Renal pelvis (tissue), 1 donor: ENCODE measurements at regions not wholly inside any gene's neighbourhood (a gene's known extent, or its start where the extent isn't known, plus 50 kb on each side); places are given as distances from the start of the nearest gene placed in this dataset.

Experiments
- DNase-seq: peaks from one replicate; pipeline ENCODE4 v3.0.0-alpha.2; 2013

DNA sequence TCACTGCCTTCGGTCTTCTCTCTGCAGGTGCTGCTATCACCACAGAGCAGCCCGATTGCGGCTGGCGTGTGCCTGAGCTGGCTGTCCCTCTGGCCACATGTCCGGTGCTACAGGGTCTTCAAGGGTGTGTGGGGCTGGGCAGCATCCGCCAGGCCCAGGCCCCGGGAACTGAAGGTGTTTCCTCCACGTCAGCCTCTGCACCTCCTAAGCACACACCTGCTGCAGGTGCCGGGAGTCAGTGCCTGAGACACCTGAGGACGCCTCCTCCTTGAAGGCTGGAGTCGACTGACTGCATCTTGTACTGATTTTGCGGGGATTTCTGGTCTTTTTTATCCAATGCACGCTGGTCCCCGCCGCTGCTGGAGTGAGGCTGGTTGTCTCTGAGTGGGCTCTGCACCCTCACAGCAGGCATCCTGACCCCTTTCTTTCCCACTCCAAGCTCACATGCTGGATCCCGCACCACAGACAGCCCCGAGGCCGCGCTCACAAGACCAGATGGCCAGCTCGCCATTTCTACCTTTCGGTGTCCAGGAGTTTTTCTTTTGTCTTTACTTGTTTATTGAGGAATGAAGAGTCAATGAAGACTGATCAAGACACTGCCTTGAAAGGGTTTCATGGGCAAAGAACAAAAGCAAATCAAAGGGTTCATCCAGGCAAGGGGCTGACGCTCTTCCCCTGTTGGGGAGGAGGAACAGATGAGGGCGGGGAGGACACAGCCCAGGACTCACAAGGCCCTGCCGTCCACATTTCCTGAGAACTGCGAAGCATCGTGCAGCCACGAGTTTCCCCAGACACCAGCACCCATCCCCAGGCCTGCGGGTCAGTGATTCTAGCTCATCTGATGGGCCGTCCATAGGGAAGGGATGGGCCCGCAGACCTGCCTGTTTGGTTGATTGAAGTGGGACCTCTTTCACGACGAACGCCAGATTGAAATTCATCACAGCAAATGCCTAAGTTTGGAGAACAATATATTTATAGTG lies 203.8 kb upstream of the SOX1 start:
- DNase-seq, result no peak

DNA sequence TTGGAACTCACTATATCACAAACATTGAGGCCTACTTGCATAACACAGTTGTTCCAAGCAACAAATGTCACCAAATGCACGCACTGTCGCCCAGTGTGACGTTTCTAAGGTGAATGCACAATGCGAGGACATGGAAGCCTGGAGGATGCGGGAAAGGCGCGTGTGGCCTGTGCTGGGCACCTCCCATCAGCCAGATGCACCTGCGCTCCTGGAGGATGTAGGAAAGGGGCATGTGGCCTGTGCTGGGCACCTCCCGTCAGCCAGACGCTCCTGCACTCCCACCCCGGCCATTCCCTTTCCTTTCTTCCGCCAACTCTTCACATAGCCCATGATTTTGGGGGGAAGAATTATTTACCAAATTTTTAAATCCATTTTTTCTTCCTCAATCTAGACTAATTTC lies 202.4 kb upstream of the SOX1 start:
- no peak for DNase-seq

DNA sequence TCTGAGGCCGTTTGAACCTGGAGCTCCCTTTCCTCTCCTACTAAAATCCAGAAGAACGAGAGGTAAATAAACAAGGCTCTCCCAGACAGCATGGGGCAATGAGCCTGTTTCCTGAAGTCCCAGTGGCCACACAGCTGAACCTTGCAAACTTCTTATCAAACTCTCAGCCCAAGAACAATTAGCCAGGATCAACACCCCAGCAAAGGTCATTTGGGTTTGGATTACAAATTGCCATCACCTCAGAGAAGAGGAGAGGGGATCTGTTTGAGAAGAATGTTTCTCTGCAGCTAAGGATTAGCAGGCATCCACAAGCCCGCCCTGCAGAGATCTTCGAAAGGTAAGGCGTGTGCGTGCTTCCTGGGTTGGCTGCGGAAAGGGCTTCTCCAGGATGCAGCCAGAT lies 201.9 kb upstream of the SOX1 start:
- no peak for DNase-seq

DNA sequence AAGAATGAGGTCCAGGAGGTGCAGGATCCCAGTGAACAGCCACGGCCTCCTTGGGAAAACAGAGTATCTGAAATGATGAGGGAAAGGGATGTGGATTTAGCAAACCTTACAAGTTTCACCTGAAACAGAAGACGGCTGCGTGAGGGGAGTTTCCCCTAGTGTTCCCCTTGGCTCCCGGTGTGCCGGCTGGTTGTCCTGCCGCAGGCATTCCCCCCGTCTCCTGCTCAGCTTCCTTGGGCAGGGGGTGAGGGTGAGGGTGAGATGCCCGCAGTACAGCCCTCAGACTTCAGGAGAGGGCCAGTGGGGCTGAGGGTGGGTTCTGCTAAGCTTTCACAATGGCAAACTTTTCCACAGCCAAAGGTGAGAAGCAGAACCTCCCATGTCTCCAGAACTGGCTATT lies 201.1 kb upstream of the SOX1 start:
- no peak for DNase-seq

DNA sequence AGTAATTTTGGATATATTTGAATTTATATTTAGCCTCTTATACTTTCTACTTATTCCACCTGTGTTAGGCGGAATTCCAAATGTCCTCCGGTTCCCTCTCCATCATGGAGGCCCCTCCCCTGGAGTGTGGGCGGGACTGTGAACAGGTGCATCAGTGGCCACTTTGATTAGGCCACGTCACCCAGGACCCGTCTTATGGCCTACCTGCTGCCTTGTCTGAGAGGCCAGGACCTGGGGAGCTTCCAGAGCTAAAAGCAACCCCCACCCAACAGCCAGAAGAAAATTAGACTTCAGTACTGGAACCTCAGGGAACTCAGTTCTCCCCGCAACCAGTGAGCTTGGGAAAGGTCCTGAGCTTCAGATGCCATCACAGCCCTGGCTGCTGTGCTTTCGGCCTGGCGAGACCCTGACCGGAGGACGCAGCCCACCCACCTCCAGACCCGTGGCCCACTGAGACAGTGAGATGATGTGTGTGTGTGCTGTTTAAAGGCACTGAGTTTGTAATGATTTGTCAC lies 200.2 kb upstream of the SOX1 start:
- DNase-seq, result no peak

DNA sequence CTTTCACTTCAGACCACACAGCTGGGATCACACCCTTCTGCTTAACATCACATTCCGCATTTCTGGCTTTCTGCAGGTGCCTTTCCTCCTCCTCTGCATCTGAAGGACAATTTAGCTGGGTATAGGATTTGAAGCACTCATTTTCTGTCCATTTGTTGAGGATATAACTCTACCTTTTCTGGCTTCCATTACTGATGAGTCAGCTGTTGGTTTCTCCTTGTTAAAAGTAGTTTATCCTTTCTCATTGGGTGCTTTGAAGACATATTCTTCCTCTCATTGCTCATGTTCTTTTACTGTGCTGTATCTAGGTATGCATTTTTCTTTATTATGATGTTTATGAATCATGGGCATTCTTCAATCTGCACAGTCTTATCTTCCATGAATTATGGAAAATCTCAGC lies 199.3 kb upstream of the SOX1 start:
- no peak for DNase-seq

DNA sequence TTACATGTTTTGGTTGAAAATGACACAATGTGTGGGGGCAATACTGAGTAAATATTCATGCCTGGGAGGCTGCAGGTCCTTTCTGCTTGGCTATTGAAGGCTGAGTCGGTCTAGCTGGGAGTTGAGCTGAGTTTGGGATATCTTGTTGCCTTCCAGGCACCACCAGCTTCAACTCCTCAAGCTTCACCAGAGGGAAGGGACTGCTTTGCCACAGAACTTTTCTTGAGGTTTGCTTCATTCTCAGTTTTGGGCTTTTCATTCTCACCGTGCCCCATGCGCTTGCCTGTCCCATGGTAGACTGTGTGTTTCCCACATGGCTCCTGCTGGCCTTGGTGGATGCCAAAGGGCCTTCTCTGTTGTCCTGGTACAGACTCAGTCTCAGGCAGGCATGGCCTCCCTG lies 198.2 kb upstream of the SOX1 start:
- DNase-seq, result no peak

DNA sequence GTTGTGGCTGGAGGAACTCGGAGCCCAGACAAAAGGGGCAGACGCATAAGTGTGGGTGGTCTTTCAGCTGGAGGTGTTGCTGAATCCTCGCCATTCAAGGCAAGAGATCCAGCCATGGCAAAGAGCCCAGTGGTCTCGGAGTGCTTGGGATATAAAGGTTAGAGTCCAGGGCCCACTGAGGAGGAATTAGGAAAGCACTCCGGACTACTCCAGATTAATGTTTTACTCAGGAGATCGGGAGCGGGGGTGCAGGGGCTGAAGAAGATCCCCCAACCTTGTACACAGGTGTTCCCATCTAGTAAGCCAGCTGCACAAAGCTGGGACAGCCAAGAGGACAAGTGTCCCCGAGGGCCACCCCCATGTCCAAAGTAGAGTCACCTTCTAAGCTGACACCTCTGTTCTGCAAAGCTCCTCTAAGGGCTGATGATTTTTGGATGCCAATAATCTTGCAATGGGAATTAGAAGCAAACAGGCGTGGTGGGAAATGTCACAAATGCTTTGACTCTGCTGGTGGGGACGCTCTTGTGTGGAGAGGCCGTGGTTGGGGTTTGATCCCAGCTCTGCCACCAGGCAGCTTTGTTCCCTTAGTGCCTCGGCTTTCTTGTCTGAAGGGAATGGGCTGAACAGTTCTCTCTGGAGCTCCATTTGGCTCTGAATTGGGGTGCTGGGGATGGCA lies 194.3 kb upstream of the SOX1 start:
- DNase-seq, result no peak

DNA sequence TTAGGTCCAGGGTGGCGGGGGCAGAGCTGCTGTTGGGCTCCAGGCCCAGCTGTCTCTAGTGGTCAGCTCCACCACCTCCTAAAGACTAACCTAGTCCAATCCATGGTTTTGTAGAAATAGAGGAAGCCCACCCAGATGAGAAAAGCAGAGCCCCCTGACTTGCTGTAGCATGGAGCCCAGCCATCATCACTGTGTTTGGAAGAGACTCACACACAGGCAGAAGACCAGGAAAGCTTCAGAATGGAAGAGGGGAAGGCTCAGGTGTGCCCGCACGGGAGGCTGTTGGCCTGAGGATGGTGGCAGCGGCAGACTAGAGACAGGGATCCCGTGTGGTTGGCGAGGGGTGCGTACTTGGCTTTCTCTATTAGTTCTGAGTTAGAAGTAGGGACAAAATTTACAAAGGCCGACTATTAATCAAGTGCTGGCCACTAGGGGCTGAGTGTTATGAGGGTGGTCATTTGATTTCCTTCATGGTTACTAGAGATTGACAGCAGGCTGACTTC lies 193.2 kb upstream of the SOX1 start:
- no peak for DNase-seq

DNA sequence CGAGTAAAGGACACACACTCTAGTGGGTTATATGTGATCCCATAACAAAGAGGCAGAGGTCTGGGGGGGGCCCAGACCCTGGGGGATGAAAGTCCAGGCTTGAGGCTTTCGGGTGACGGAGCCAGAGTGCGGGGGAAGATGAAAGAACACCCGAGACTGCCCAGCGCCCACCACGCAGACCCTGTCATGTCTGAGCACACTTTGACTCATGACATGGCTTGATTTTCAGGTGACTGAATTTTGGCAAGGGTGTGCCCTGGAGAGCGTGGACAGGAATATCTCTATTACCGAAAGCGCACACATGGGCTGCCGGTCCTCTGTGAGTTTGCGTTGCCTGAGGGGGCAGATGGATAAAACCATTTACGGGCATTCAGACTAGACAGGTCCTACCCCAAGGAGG lies 192.0 kb upstream of the SOX1 start:
- no peak for DNase-seq

DNA sequence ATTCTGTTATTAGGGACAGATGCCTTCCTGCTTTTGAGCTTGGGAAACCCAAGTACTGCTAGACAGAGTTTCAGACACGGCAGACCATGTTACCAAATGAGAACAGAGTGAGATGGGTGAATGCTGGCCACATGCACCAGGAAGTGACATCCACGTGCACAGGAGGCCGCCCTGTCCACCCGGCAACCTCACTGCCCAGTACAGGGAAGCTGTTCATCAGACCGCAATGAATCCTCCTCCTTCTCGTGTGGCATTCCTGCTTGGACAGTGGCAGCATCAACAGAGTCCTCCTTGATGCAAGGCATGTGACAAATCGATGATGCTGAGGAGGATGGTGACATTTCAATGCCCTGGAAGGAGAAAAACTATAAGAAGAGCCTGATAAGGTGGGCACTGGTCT lies 191.0 kb upstream of the SOX1 start:
- DNase-seq, result no peak

DNA sequence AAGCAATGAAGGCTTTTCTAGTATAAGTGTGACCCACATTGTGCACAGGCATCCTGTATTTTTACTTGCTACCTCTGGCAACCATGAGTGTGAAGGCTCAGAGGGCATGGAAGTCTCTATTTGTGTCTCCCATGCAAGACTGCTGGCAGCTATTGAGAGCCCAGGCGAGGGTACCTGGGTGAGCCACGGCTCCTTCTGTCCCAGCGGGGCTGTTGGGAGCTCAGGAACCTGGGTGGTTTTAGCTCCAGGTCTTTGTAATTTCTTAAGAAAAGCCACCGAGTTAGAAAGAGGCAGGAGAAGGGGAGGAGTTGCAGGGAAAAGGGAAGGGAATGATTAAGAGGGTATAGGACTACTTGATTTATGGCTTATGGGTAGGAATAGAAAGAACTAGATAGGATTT lies 190.4 kb upstream of the SOX1 start:
- no peak for DNase-seq

DNA sequence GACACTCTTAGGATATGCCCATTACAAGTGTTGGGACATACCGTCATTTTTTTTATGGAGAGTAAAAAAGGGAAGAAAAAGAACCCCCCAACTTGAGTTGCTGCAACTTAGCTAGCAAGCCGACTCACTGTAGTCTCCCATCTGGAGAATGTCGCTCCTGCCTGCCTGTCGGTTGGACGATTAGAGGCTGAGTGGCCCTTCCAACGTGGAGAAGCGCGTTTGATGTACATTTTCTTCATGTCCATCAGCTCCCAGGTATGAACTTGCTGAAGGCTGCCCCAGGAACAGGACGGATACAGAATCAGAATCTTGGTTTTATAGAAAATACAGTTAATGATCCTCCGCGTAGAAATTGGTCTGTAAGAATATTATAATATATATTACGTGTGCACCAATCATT lies 189.0 kb upstream of the SOX1 start:
- no peak for DNase-seq

DNA sequence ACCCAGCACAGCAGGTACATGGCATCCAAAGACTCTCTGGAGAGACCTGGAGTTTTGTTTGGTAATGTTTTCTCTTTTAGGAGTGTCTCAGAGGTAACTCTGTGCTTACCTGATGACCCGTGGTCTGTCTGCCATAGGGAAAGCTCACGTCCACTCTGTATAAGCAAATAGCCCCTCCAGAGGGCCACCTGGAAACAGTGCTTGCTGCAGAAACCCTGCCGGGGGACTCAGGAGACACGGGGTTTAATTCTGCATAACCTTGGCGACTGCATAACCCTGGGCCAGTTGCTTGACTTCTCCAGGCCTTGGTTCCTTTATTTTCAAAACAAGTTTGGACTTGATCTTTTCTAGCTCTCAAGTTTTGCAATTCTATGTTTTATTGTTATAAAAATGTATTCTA lies 187.2 kb upstream of the SOX1 start:
- DNase-seq, result no peak

DNA sequence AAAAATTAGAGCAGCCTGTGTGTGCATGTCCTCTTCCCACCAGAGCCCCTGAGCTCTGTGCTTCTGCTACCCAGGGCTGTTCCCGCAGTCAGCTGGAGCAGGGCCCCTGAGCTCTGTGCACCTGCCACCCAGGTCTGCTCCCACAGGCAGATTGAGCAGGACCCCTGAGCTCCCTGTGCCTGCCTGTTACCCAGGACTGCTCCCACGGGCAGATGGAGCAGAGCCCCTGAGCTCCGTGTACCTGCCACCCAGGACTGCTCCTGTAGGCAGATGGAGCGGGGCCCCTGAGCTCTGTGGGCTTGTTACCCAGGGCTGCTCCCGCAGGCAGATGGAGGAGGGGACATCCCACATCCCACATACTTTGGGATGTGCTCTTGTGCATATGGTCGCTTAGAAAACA lies 186.8 kb upstream of the SOX1 start:
- no peak for DNase-seq

DNA sequence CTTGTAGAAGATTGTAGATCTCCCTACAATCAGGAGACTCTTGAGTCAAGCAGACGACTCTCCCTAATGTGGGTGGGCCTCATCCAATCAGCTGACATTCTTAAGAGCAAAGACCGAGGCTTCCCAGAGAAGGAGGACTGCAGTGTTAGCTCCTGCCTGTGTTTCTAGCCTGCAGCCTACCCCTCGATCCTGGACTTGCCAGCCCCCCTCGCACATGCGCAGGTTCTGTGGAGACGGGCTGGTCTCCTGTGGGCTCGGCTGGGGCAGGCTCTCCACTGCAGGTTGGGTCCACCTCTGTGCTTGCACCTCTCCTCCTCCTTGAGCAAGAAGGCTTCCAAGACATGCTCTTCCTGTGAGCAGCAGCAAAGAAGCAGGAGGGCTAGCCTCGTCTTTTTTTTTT lies 185.2 kb upstream of the SOX1 start:
- no peak for DNase-seq

DNA sequence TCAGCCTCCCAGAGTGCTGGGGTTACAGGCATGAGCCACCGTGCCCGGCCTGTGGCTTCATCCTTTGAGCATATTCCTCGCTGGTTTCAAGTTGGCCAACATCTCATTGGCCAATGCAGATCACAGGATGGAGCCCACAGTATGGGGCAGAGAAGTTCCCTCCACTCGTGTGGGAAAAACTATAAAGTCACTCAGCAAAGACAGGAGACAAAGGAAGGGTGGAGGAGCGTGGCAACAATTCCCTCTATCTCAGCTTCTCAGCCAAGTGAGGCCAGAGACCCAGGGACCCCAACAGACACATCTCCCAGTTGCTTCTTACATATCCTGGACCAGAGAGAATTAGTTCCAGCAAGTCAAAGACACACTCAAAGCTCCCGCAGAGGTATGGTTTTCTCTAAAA lies 184.6 kb upstream of the SOX1 start:
- no peak for DNase-seq

DNA sequence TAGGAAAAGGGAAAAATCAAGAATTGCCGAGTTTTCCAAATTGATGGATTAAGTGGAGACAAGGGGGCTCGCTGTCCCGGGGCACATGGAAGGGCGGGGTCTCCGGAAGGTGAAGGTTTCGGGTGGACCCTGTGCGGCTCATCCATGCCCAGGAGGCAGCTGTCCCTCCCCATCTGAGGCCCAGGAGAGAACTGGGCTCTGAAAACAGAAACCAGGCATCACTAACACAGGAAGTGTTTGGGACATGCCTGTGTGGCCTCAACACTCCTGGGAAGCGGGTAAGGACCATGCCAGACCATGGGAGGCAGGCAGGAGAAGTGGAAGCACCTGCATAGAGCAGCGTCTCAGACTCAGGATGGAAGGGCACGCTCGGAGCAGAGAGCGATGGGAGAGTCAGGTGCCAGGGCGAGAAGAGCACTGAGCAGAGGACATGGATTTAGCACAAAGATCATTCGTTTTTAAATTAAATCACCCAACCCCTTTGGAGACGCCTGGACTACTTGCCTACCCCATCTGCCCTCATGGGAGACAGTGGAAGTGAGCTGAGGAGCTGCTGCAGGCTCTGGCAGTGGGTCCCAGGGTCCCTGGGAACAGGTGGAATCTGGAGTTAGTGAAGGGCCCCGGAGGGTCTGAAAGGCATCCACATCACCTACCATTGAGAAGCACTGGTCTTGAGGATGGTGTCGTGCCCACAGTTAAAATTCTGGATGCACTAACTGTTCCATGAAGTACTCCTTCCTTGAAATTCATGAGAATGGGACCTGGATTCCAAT lies 183.2 kb upstream of the SOX1 start:
- DNase-seq, result no peak

DNA sequence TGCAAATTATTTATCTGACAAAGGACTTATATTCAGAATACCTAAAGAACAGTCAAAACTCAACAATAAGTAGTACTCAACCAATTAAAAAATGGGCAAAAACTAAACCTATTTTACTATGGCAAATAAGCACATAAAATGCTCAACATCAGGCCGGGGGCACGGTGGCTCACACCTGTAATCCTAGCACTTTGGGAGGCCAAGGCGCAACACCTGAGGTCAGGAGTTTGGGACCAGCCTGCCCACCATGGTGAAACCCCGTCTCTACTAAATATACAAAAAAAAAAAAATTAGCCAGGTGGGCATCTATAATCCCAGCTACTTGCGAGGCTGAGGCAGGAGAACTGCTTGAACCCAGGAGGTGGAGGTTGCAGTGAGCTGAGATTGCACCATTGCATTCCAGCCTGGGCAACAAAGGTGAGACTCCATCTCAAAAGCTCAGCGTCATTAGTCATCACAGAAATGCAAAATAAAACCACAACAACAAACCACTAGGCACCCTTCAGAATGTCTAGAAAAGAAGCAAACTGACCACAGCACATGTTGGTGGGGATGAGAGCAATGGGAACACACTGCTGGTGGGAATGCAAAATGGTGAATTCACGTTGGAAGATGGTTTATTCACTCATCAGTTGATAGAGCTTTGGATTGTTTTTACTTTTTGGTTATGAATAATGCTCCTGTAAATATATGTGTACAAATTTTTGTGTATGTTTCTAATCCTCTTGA lies 180.6 kb upstream of the SOX1 start:
- DNase-seq, result no peak

DNA sequence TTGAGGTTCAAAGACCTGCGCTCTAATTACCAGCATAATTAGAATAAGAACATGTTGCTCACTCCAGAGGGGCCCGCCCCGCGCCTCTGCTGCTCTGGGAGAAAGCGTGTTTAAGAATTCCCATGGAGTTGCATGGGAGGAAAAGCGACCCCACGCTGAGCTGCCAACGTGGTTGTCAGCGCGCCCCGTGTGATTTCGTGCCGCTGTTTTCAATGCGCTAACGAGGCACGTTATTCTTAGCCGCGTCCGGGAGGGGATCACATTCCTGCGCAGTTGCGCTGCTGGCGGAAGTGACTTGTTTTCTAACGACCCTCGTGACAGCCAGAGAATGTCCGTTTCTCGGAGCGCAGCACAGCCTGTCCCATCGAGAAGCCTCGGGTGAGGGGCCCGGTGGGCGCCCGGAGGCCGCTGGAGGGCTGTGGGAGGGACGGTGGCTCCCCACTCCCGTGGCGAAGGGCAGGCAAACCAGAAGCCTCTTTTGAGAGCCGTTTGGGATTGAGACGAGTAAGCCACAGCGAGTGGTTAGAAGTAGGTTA lies 173.8 kb upstream of the SOX1 start:
- DNase-seq, result peak; percentile 83
